ENCODE measurements at regions not wholly inside any gene's neighbourhood (a gene's known extent, or its start where the extent isn't known, plus 50 kb on each side); places are given as distances from the start of the nearest gene placed in this dataset.

- TF ChIP-seq CTCF (IDR thresholded peaks at IDR 0.05 in 4 of 5, conservative IDR thresholded peaks at IDR 0.05 in 1 of 5) (no peak), POLR2A (IDR thresholded peaks at IDR 0.05) (no peak)
These were observed 387.6 kb downstream of the HAPSTR1 start for GRCh38 chr16:9479008-9479407.
